ENCODE measurements at regions not wholly inside any gene's neighbourhood (a gene's known extent, or its start where the extent isn't known, plus 50 kb on each side); places are given as distances from the start of the nearest gene placed in this dataset.

DNA sequence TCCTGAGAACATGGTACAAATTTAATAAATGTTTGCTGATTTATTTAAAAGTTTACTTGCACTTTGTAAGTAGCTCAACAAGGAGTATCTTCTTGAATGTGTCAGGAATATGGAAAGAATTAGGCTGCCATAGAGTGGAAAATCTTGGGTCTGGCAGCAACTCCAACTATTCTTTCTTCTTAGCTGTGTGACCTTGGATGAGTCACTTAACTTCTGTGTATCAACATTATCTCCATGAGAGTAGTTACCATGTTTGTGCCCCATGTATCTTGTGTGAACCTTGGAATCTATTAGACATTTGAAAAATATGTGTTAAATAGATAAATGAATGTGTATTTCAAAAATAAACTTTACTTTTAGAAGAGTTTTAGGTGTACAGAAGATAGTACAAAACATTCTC, 348.8 kb downstream of the GBA3 start:
- no peak for DNase-seq (ENCODE audit: low spot score in 2 of 2, unreplicated experiment in 2 of 2)

DNA sequence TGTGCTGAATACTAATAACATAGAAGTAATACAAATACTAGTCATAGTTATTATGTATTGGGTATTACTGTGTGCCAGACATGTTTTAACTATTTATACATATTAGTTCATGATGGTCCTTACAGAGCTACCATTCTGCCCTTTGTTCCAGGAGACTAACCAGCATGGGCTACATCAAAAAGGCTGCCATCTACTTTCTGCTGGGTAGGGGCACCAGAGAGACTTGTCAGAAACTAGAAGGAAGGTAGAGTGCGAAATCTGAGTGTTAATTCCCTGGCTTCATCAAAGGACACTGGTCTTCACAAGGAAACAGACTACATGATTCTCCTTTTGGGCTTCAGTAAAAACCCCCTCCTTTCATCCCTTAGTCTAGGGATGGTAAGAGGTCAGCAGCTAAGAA, 347.8 kb downstream of the GBA3 start:
- no peak for DNase-seq (ENCODE audit: low spot score in 2 of 2, unreplicated experiment in 2 of 2)
- TF ChIP-seq, protein P1, sequence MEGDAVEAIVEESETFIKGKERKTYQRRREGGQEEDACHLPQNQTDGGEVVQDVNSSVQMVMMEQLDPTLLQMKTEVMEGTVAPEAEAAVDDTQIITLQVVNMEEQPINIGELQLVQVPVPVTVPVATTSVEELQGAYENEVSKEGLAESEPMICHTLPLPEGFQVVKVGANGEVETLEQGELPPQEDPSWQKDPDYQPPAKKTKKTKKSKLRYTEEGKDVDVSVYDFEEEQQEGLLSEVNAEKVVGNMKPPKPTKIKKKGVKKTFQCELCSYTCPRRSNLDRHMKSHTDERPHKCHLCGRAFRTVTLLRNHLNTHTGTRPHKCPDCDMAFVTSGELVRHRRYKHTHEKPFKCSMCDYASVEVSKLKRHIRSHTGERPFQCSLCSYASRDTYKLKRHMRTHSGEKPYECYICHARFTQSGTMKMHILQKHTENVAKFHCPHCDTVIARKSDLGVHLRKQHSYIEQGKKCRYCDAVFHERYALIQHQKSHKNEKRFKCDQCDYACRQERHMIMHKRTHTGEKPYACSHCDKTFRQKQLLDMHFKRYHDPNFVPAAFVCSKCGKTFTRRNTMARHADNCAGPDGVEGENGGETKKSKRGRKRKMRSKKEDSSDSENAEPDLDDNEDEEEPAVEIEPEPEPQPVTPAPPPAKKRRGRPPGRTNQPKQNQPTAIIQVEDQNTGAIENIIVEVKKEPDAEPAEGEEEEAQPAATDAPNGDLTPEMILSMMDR (IDR thresholded peaks at IDR 0.05; ENCODE audit: unreplicated experiment), result no peak
- no peaks in the 10 kb centered on the region for H3K36me3 Mint-ChIP-seq
- peaks cover 3% of the 10 kb centered on the region for H3K27me3 Mint-ChIP-seq (ENCODE audit: low read depth)
- no peak overlapping the region for H3K27ac Mint-ChIP-seq
- no peak overlapping the region for H3K4me3 Mint-ChIP-seq
- H3K9me3 Mint-ChIP-seq, result no peaks in the 10 kb centered on the region
- H3K4me1 Mint-ChIP-seq, result no peaks in the 10 kb centered on the region

More for the DNA sequence above, 348.8 kb downstream of the GBA3 start:
- TF ChIP-seq, protein P1 (IDR thresholded peaks at IDR 0.05; ENCODE audit: unreplicated experiment), result no peak
- no peaks in the 10 kb centered on the region for H3K4me1 Mint-ChIP-seq
- no peaks in the 10 kb centered on the region for H3K9me3 Mint-ChIP-seq
- H3K27ac Mint-ChIP-seq, result no peak overlapping the region
- H3K27me3 Mint-ChIP-seq (ENCODE audit: low read depth), result peaks cover 3% of the 10 kb centered on the region
- H3K36me3 Mint-ChIP-seq, result no peaks in the 10 kb centered on the region
- no peak overlapping the region for H3K4me3 Mint-ChIP-seq

DNA sequence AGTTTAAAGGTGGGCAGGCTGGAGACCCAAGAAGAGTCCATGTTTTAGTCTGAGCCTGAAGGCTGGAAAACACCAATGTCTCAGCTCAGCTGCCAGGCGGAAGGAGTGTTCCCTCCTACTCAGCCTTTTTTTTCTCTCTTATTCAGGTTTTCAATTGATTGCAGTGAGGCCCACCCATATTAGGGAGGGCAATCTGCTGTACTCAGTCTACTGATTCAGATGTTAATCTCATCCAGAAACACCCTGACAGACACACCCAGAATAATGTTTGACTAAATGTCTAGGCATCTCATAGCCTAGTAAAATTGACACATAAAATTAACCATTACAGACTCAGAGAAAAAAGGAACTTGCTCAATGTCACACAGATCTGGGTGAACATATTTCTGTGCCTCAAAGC, 347.1 kb downstream of the GBA3 start:
- H3K4me1 Mint-ChIP-seq, result no peaks in the 10 kb centered on the region
- TF ChIP-seq, protein P1 (IDR thresholded peaks at IDR 0.05; ENCODE audit: unreplicated experiment), result no peak
- H3K4me3 Mint-ChIP-seq, result no peak overlapping the region
- H3K27ac Mint-ChIP-seq, result no peak overlapping the region
- DNase-seq (ENCODE audit: low spot score in 2 of 2, unreplicated experiment in 2 of 2), result no peak
- peaks cover 3% of the 10 kb centered on the region for H3K27me3 Mint-ChIP-seq (ENCODE audit: low read depth)
- H3K36me3 Mint-ChIP-seq, result no peaks in the 10 kb centered on the region
- H3K9me3 Mint-ChIP-seq, result no peaks in the 10 kb centered on the region

DNA sequence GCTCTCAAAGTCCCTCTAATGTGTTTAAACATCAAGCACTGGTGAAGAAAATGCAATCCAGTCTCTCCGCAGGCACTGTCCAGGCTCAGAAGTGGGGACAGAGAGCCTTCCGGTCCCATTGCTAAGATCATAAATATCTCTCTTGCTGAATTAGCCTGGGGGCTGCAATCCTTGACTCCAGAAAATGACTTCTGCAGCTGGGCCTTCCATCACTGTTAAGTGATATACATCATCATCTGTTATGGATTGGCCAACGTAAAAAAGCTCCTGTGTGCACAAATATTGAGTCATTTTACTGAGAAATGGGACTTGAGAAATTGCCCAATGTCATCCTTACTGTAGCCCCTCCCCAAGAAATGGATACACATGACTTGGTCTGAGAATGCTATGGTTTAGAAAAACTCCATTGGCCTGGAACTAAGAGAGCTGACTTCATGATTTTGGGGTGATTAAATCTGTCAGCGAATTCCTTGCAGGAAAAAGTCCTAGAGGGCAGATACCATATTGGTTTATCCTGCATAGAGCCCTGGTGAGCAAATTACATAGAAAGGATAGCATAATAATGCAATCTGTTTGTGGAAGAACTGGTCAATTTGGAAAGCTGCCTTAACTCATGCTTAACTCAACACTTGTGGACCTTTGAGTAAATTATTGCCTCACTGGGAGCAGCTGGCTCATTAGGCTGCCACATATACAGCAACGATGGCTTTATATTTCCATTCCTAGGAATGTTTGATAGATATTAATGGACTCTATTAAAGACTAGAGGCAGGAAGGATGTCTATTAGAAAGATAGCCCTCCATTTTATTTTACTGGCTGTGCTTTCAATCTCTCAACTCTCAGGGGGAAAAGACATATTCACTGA, 346.1 kb downstream of the GBA3 start:
- Mint-ChIP-seq H3K27ac (no peak overlapping the region), H3K9me3 (peaks cover 6% of the 10 kb centered on the region), H3K4me1 (no peaks in the 10 kb centered on the region), H3K27me3 (ENCODE audit: low read depth) (peaks cover 3% of the 10 kb centered on the region), H3K4me3 (no peak overlapping the region), H3K36me3 (no peaks in the 10 kb centered on the region)
- TF ChIP-seq, protein P1 (IDR thresholded peaks at IDR 0.05; ENCODE audit: unreplicated experiment), result no peak
- no peak for DNase-seq (ENCODE audit: low spot score in 2 of 2, unreplicated experiment in 2 of 2)

DNA sequence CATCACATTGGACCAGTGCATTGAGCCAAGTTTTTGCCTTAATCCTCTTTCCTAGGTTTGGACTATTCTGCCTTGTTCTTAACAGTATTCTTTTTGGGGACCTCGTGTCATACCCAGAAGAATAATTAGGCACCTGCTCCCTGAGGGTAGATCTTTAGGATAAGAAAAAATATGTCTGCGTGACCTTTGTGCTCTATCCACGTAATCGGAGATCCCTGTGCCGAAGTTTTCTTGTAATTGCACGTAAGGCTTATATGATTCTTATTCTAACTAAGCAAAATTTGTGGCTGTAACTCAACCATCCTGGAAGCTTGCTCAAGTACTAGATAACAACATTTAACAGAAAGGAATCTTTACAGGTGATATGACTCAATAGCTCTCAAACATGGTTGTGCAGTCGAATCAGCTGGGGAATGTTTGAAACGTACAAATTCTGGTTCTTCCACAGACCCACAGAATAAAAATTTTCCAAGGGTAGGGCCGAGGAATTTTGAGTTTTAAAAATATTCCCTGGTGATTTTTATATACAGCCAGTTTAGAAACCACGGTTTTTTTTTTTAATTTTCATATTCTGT, 344.3 kb downstream of the GBA3 start:
- no peaks in the 10 kb centered on the region for H3K36me3 Mint-ChIP-seq
- no peak for DNase-seq (ENCODE audit: low spot score in 2 of 2, unreplicated experiment in 2 of 2)
- no peaks in the 10 kb centered on the region for H3K27me3 Mint-ChIP-seq (ENCODE audit: low read depth)
- no peaks in the 10 kb centered on the region for H3K4me1 Mint-ChIP-seq
- no peak overlapping the region for H3K27ac Mint-ChIP-seq
- TF ChIP-seq, protein P1 (IDR thresholded peaks at IDR 0.05; ENCODE audit: unreplicated experiment), result no peak
- no peak overlapping the region for H3K4me3 Mint-ChIP-seq
- peaks cover 6% of the 10 kb centered on the region for H3K9me3 Mint-ChIP-seq

All from mesothelial cell of epicardium (in vitro differentiated cells).